RWPE1 (cell line): ENCODE measurements at regions not wholly inside any gene's neighbourhood (a gene's known extent, or its start where the extent isn't known, plus 50 kb on each side); places are given as distances from the start of the nearest gene placed in this dataset.
A peak's percentile ranks its signal among the peaks of the same experiment; 100 is the strongest.

Experiments
- CTCF ChIA-PET: fragments of 350-600 bp; sonication (Branson Sonifier 250); formaldehyde crosslinking; extraction: SDS; loops from one replicate; lab custom pipeline; 2021; lab: Yijun Ruan, JAX
- POLR2A ChIA-PET: fragments of 400-600 bp; formaldehyde crosslinking; extraction: SDS; loops from one replicate; lab custom pipeline; 2020; ENCODE audit warnings: antibody characterized with exemption; ENCODE audit not compliant: low non-redundant PET; lab: Yijun Ruan, JAX
- DNase-seq: peaks from one replicate; pipeline ENCODE4 v3.0.0; 2012; ENCODE audit warnings: low spot score
- H3K27ac ChIP-seq: fragments of 450-650 bp; 2 replicates; pipeline ENCODE4 v1.5.1; 2017
- TF ChIP-seq, protein P1 (sequence below): fragments of 450-650 bp; conservative IDR thresholded peaks from 2 replicates; pipeline ENCODE4 v1.5.1; 2017; ENCODE audit warnings: low read depth, mild to moderate bottlenecking

DNA sequence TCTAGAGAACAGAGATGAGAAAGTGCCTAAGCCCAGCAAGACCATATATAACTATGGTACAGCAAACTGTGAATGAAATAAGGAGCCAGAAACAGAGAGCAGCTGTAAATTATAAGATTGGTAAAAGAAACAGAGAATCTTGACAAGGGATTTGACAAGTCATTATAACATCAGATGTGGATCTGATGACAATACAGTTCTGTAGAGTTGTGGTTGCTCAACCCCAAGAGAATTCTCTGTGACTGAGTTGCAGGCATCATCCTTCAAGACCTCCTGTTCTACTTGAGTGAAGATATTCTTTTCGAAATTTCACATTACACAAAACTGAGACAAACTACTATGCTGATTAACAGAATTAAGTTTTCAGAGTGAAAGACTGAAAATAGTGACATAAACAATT, 343.1 kb upstream of the SLC39A10 start:
- no peak for DNase-seq
- ChIA-PET POLR2A (no interaction called here), CTCF (no interaction called here)
- no peak overlapping the region for H3K27ac ChIP-seq
- TF ChIP-seq, protein P1, sequence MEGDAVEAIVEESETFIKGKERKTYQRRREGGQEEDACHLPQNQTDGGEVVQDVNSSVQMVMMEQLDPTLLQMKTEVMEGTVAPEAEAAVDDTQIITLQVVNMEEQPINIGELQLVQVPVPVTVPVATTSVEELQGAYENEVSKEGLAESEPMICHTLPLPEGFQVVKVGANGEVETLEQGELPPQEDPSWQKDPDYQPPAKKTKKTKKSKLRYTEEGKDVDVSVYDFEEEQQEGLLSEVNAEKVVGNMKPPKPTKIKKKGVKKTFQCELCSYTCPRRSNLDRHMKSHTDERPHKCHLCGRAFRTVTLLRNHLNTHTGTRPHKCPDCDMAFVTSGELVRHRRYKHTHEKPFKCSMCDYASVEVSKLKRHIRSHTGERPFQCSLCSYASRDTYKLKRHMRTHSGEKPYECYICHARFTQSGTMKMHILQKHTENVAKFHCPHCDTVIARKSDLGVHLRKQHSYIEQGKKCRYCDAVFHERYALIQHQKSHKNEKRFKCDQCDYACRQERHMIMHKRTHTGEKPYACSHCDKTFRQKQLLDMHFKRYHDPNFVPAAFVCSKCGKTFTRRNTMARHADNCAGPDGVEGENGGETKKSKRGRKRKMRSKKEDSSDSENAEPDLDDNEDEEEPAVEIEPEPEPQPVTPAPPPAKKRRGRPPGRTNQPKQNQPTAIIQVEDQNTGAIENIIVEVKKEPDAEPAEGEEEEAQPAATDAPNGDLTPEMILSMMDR: no peak

- no peak for DNase-seq
- CTCF ChIA-PET: no interaction called here
Measured at GRCh38 chr2:195312662-195313061, 344.4 kb upstream of the SLC39A10 start.

DNA sequence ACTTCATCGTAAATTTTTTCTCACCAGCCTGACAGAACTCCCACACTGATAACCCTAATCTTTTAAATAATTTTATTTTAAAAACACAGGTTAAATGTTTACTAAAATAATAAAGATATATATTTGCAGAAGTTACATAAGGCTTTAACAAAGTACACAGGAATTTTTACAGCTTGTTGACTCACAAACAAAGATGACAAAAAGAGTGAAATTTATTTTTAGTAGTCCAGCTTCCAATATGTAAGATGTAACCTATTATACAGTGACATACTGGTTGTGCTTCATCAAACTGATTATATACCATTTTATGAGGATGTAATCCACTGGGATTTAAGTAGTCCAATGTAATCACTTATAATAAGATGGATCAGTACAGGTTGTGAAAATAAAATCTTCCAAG, 348.9 kb upstream of the SLC39A10 start:
- no peak overlapping the region for H3K27ac ChIP-seq
- DNase-seq: no peak
- ChIA-PET CTCF (no interaction called here), POLR2A (no interaction called here)
- TF ChIP-seq, protein P1: no peak

More at GRCh38 chr2:195312662-195313061, 344.4 kb upstream of the SLC39A10 start:
- H3K27ac ChIP-seq: no peak overlapping the region
- TF ChIP-seq, protein P1: no peak
- POLR2A ChIA-PET: no interaction called here

DNA sequence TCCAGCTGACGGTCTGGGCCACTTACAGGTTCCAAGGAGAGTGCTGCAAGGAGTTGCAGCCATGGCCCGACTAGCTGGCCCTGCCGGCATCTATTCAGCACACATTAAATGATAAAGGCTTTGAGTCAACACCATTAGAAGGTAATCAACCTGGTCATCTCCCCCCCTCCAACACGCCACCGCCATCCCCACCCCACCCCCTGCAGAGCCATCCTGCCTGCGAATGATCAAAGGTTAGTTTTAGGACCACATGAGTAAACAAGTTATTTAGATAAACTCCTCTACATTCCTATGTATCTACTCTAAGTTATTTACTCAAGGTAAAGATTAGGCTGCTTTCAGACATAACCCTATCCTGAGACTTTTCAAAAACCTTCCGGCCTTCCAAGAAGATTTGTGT, 349.3 kb upstream of the SLC39A10 start:
- TF ChIP-seq, protein P1: no peak
- ChIA-PET POLR2A (no interaction called here), CTCF (no interaction called here)
- H3K27ac ChIP-seq: no peak overlapping the region
- DNase-seq: no peak

DNA sequence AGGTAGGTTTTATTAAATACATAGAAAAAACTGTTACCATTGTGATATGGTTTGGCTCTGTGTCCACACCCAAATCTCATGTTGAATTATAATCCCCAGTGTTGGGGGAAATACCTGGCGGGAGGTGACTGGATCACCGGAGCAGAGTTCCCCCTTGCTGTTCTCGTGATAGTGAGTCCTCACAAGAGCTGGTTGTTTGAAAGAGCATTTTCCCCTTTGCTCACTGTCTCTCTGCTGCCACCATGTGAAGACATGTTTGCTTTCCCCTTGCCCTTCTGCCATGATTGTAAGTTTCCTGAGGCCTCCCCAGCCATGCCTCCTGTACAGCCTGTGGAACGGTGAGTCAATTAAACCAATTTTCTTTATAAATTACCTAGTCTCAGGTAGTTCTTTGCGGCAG, 352.7 kb upstream of the SLC39A10 start:
- TF ChIP-seq, protein P1: 0 out of 2 replicates have a peak, but pooled peaks have one; percentile 12
- ChIA-PET CTCF (no interaction called here), POLR2A (no interaction called here)
- no peak for DNase-seq
- H3K27ac ChIP-seq: no peak overlapping the region

GRCh38 chr2:195300631-195301030, 356.4 kb upstream of the SLC39A10 start:
- TF ChIP-seq, protein P1: no peak
- H3K27ac ChIP-seq: no peak overlapping the region
- POLR2A ChIA-PET: no interaction called here
- CTCF ChIA-PET: interaction anchor here (0.5 kb wide), 1 partner anchor 695 kb away, joined by 3 read pairs; no protein-coding TSS in a partner anchor
- DNase-seq: no peak

DNA sequence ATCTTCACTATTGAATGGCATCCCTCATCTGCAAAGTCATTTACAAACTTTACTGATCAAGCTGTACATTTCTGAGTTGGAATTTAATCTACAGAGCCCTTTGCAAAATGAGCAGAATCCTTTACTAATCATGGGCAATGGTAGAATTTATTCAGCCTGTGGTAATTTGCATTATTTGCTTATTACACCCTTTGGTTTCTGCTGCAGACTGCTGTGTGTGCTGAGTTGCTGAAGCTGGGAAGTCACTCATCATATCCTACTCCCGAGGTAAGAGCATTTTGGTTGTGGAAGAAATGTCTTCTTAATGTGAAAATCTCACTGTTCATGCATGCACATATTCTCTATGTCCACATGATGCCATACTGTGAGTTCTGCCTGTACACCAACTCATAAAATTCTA, 357.4 kb upstream of the SLC39A10 start:
- ChIA-PET POLR2A (no interaction called here), CTCF (interaction anchor here (0.6 to 1.3 kb wide), 2 partner anchors 18 to 471 kb away, joined by 3 to 4 read pairs; no protein-coding TSS in a partner anchor)
- no peak overlapping the region for H3K27ac ChIP-seq
- no peak for DNase-seq
- TF ChIP-seq, protein P1: no peak
